T-helper 2 cell treated with Interferon-gamma antibody and Interleukin-4, amounts not matched to agents 5 μg/mL and 100 μg/mL, for 36 hours (primary cell): ENCODE measurements at regions not wholly inside any gene's neighbourhood (a gene's known extent, or its start where the extent isn't known, plus 50 kb on each side); places are given as distances from the start of the nearest gene placed in this dataset.

Source experiments
- DNase-seq: peaks from one replicate; pipeline ENCODE4 v3.0.0; 2021; ENCODE audit warnings: low spot score
- H3K27ac Mint-ChIP-seq: one replicate; pipeline ENCODE4 v1.8.0; 2021; ENCODE audit warnings: mild to moderate bottlenecking, mixed read lengths
- H3K27me3 Mint-ChIP-seq: one replicate; pipeline ENCODE4 v1.8.0; 2021; ENCODE audit warnings: low read depth, mixed read lengths
- H3K36me3 Mint-ChIP-seq: one replicate; pipeline ENCODE4 v1.8.0; 2021; ENCODE audit warnings: low read depth, mixed read lengths
- H3K4me1 Mint-ChIP-seq: one replicate; pipeline ENCODE4 v1.8.0; 2021; ENCODE audit warnings: low read depth, mixed read lengths
- H3K4me3 Mint-ChIP-seq: one replicate; pipeline ENCODE4 v1.8.0; 2022; ENCODE audit warnings: mild to moderate bottlenecking, moderate library complexity, mixed read lengths
- H3K9me3 Mint-ChIP-seq: one replicate; pipeline ENCODE4 v1.8.0; 2021; ENCODE audit warnings: mixed read lengths

GRCh38 chr13:78341032-78341431 lies 262.3 kb downstream of the POU4F1 start:
- no peaks in the 10 kb centered on the region for H3K9me3 Mint-ChIP-seq
- H3K4me1 Mint-ChIP-seq, result no peaks in the 10 kb centered on the region

GRCh38 chr13:78339927-78340326 lies 263.4 kb downstream of the POU4F1 start:
- no peaks in the 10 kb centered on the region for H3K27me3 Mint-ChIP-seq
- no peak for DNase-seq
- no peak overlapping the region for H3K4me3 Mint-ChIP-seq
- H3K9me3 Mint-ChIP-seq, result no peaks in the 10 kb centered on the region
- H3K27ac Mint-ChIP-seq, result no peak overlapping the region
- no peaks in the 10 kb centered on the region for H3K36me3 Mint-ChIP-seq
- H3K4me1 Mint-ChIP-seq, result no peaks in the 10 kb centered on the region

More at GRCh38 chr13:78341032-78341431, 262.3 kb downstream of the POU4F1 start:
- DNase-seq, result no peak
- Mint-ChIP-seq H3K36me3 (no peaks in the 10 kb centered on the region), H3K27me3 (no peaks in the 10 kb centered on the region), H3K27ac (no peak overlapping the region), H3K4me3 (no peak overlapping the region)

GRCh38 chr13:78334059-78334458 lies 269.3 kb downstream of the POU4F1 start:
- Mint-ChIP-seq H3K27me3 (no peaks in the 10 kb centered on the region), H3K9me3 (no peaks in the 10 kb centered on the region), H3K4me3 (no peak overlapping the region), H3K27ac (no peak overlapping the region), H3K36me3 (no peaks in the 10 kb centered on the region), H3K4me1 (no peaks in the 10 kb centered on the region)
- DNase-seq, result no peak

GRCh38 chr13:78326633-78327032 lies 276.7 kb downstream of the POU4F1 start:
- Mint-ChIP-seq H3K9me3 (no peaks in the 10 kb centered on the region), H3K27ac (no peak overlapping the region), H3K36me3 (no peaks in the 10 kb centered on the region), H3K4me3 (no peak overlapping the region), H3K27me3 (no peaks in the 10 kb centered on the region), H3K4me1 (no peaks in the 10 kb centered on the region)
- no peak for DNase-seq

- H3K27ac Mint-ChIP-seq, result no peak overlapping the region
- no peak for DNase-seq
- no peaks in the 10 kb centered on the region for H3K4me1 Mint-ChIP-seq
- H3K36me3 Mint-ChIP-seq, result no peaks in the 10 kb centered on the region
- H3K27me3 Mint-ChIP-seq, result no peaks in the 10 kb centered on the region
- H3K4me3 Mint-ChIP-seq, result no peak overlapping the region
- H3K9me3 Mint-ChIP-seq, result no peaks in the 10 kb centered on the region
Observed at GRCh38 chr13:78325585-78325984, 277.8 kb downstream of the POU4F1 start.

GRCh38 chr13:78323848-78324247 lies 279.5 kb downstream of the POU4F1 start:
- Mint-ChIP-seq H3K4me1 (no peaks in the 10 kb centered on the region), H3K9me3 (no peaks in the 10 kb centered on the region), H3K36me3 (no peaks in the 10 kb centered on the region), H3K4me3 (no peak overlapping the region), H3K27ac (no peak overlapping the region), H3K27me3 (no peaks in the 10 kb centered on the region)
- no peak for DNase-seq

- Mint-ChIP-seq H3K27ac (no peak overlapping the region), H3K27me3 (no peaks in the 10 kb centered on the region), H3K9me3 (no peaks in the 10 kb centered on the region), H3K4me3 (no peak overlapping the region), H3K4me1 (no peaks in the 10 kb centered on the region), H3K36me3 (no peaks in the 10 kb centered on the region)
- DNase-seq, result no peak
Observed at GRCh38 chr13:78323040-78323439, 280.3 kb downstream of the POU4F1 start.

- DNase-seq, result no peak
- no peak overlapping the region for H3K27ac Mint-ChIP-seq
- no peak overlapping the region for H3K4me3 Mint-ChIP-seq
- H3K9me3 Mint-ChIP-seq, result no peaks in the 10 kb centered on the region
- H3K36me3 Mint-ChIP-seq, result no peaks in the 10 kb centered on the region
- no peaks in the 10 kb centered on the region for H3K27me3 Mint-ChIP-seq
- H3K4me1 Mint-ChIP-seq, result no peaks in the 10 kb centered on the region
Observed at GRCh38 chr13:78319101-78319627, 284.2 kb downstream of the POU4F1 start.

- DNase-seq, result no peak
- H3K36me3 Mint-ChIP-seq, result no peaks in the 10 kb centered on the region
Observed at GRCh38 chr13:78317030-78317429, 286.3 kb downstream of the POU4F1 start.

GRCh38 chr13:78309497-78310180 lies 293.7 kb downstream of the POU4F1 start:
- H3K27ac Mint-ChIP-seq, result no peak overlapping the region
- H3K27me3 Mint-ChIP-seq, result no peaks in the 10 kb centered on the region
- no peaks in the 10 kb centered on the region for H3K4me1 Mint-ChIP-seq
- H3K36me3 Mint-ChIP-seq, result no peaks in the 10 kb centered on the region
- H3K9me3 Mint-ChIP-seq, result no peaks in the 10 kb centered on the region
- no peak for DNase-seq
- H3K4me3 Mint-ChIP-seq, result no peak overlapping the region

More at GRCh38 chr13:78317030-78317429, 286.3 kb downstream of the POU4F1 start:
- no peaks in the 10 kb centered on the region for H3K9me3 Mint-ChIP-seq
- no peak overlapping the region for H3K4me3 Mint-ChIP-seq
- H3K27ac Mint-ChIP-seq, result no peak overlapping the region
- no peaks in the 10 kb centered on the region for H3K4me1 Mint-ChIP-seq
- H3K27me3 Mint-ChIP-seq, result no peaks in the 10 kb centered on the region

GRCh38 chr13:78306519-78307206 lies 296.7 kb downstream of the POU4F1 start:
- H3K27ac Mint-ChIP-seq, result no peak overlapping the region
- H3K9me3 Mint-ChIP-seq, result no peaks in the 10 kb centered on the region
- no peak overlapping the region for H3K4me3 Mint-ChIP-seq
- H3K36me3 Mint-ChIP-seq, result no peaks in the 10 kb centered on the region
- H3K4me1 Mint-ChIP-seq, result no peaks in the 10 kb centered on the region
- no peaks in the 10 kb centered on the region for H3K27me3 Mint-ChIP-seq
- no peak for DNase-seq

- no peaks in the 10 kb centered on the region for H3K9me3 Mint-ChIP-seq
- no peak overlapping the region for H3K27ac Mint-ChIP-seq
- no peaks in the 10 kb centered on the region for H3K27me3 Mint-ChIP-seq
- H3K36me3 Mint-ChIP-seq, result no peaks in the 10 kb centered on the region
- H3K4me3 Mint-ChIP-seq, result no peak overlapping the region
- no peak for DNase-seq
- no peaks in the 10 kb centered on the region for H3K4me1 Mint-ChIP-seq
Observed at GRCh38 chr13:78305171-78305570, 298.2 kb downstream of the POU4F1 start.

- Mint-ChIP-seq H3K27me3 (no peaks in the 10 kb centered on the region), H3K4me1 (no peaks in the 10 kb centered on the region), H3K27ac (no peak overlapping the region), H3K36me3 (no peaks in the 10 kb centered on the region), H3K9me3 (no peaks in the 10 kb centered on the region), H3K4me3 (no peak overlapping the region)
- DNase-seq, result no peak
Observed at GRCh38 chr13:78299832-78300623, 303.3 kb downstream of the POU4F1 start.

GRCh38 chr13:78298657-78299056 lies 304.7 kb downstream of the POU4F1 start:
- H3K27me3 Mint-ChIP-seq, result no peaks in the 10 kb centered on the region
- H3K36me3 Mint-ChIP-seq, result no peaks in the 10 kb centered on the region
- H3K4me3 Mint-ChIP-seq, result no peak overlapping the region
- no peaks in the 10 kb centered on the region for H3K9me3 Mint-ChIP-seq
- H3K27ac Mint-ChIP-seq, result no peak overlapping the region
- DNase-seq, result no peak
- no peaks in the 10 kb centered on the region for H3K4me1 Mint-ChIP-seq
